A673 (cell line): ENCODE measurements at regions not wholly inside any gene's neighbourhood (a gene's known extent, or its start where the extent isn't known, plus 50 kb on each side); places are given as distances from the start of the nearest gene placed in this dataset.

Experiments used
- BruUV-seq: library from RNA; stranded (reverse); fragments of 400-500 nt; replicated peaks from 2 replicates; lab custom pipeline; 2021; lab: Mats Ljungman, UMichigan
- CTCF ChIA-PET: fragments of 300-600 bp; sonication (Branson Sonifier 250); formaldehyde crosslinking; loops from one replicate; lab custom pipeline; 2022; ENCODE audit warnings: antibody characterized with exemption; lab: Charles Lee
- POLR2A ChIA-PET: fragments of 300-600 bp; sonication (Branson Sonifier 250); formaldehyde crosslinking; loops from one replicate; lab custom pipeline; 2022; ENCODE audit warnings: antibody characterized with exemption; ENCODE audit not compliant: low non-redundant PET; lab: Charles Lee
- DNase-seq: peaks from one replicate; pipeline ENCODE4 v3.0.0-alpha.2; 2015; ENCODE audit warnings: low spot score
- H3K27ac ChIP-seq: fragments of 200-600 bp; sonication (generic); 2 replicates; pipeline ENCODE4 v1.5.1; 2016; ENCODE audit warnings: mixed run types, low read depth, mild to moderate bottlenecking, mixed read lengths, antibody characterized with exemption, low read length; ENCODE audit not compliant: poor library complexity, severe bottlenecking
- H3K27me3 ChIP-seq: fragments of 200-600 bp; sonication (generic); replicated peaks from 2 replicates; pipeline ENCODE4 v1.6.1; 2017; ENCODE audit warnings: mixed run types, low read depth, mild to moderate bottlenecking, mixed read lengths, antibody characterized with exemption, low read length; ENCODE audit not compliant: insufficient read depth, poor library complexity
- H3K36me3 ChIP-seq: fragments of 200-600 bp; sonication (generic); 2 replicates; pipeline ENCODE4 v1.6.1; 2016; ENCODE audit warnings: mixed run types, mild to moderate bottlenecking, mixed read lengths, antibody characterized with exemption, low read length; ENCODE audit not compliant: insufficient read depth, poor library complexity, severe bottlenecking
- H3K4me1 ChIP-seq: fragments of 200-600 bp; sonication (generic); 2 replicates; pipeline ENCODE4 v1.6.1; 2017; ENCODE audit warnings: mixed run types, mild to moderate bottlenecking, mixed read lengths, antibody characterized with exemption, low read length; ENCODE audit not compliant: insufficient read depth, poor library complexity, severe bottlenecking
- H3K4me3 ChIP-seq: fragments of 200-600 bp; sonication (generic); 2 replicates; pipeline ENCODE4 v1.5.1; 2016; ENCODE audit warnings: low read depth, mixed run types, mild to moderate bottlenecking, mixed read lengths, low read length; ENCODE audit not compliant: poor library complexity, severe bottlenecking
- H3K9me3 ChIP-seq: fragments of 200-600 bp; sonication (generic); 2 replicates; pipeline ENCODE4 v1.6.1; 2016; ENCODE audit warnings: mixed run types, low read depth, mild to moderate bottlenecking, mixed read lengths, antibody characterized with exemption, low read length; ENCODE audit not compliant: poor library complexity, severe bottlenecking
- EZH2 ChIP-seq: fragments of 200-600 bp; sonication (generic); IDR thresholded peaks from 2 replicates; pipeline ENCODE4 v1.6.1; 2017; ENCODE audit warnings: borderline replicate concordance, low read depth, mild to moderate bottlenecking, mixed read lengths, antibody characterized with exemption, low read length; ENCODE audit not compliant: poor library complexity, severe bottlenecking
- intact Hi-C: fragments of 100-400 bp; cut with micrococcal nuclease; formaldehyde crosslinking; loops from one replicate; pipeline ENCODE4 v1.10.0; 2022; ENCODE audit not compliant: unreplicated experiment
- TF ChIP-seq, protein P1 (sequence below): fragments of 300-800, 200-600 bp; sonication (generic); conservative IDR thresholded peaks from 2 replicates; pipeline ENCODE4 v1.5.1; 2017; ENCODE audit warnings: low read depth, mild to moderate bottlenecking, antibody characterized with exemption, low read length, moderate library complexity, mixed read lengths

GRCh38 chr12:124636138-124636978 lies 68.9 kb upstream of the NCOR2 start:
- BruUV-seq, result no TSS peak
- DNase-seq, result peak; percentile 64
- Histone ChIP-seq H3K36me3 (no peaks in the 10 kb centered on the region), H3K27me3 (no peaks in the 10 kb centered on the region), H3K4me3 (no peak overlapping the region), H3K9me3 (no peaks in the 10 kb centered on the region), H3K4me1 (peaks cover 13% of the 10 kb centered on the region), H3K27ac (no peak overlapping the region)
- TF ChIP-seq, protein P1, sequence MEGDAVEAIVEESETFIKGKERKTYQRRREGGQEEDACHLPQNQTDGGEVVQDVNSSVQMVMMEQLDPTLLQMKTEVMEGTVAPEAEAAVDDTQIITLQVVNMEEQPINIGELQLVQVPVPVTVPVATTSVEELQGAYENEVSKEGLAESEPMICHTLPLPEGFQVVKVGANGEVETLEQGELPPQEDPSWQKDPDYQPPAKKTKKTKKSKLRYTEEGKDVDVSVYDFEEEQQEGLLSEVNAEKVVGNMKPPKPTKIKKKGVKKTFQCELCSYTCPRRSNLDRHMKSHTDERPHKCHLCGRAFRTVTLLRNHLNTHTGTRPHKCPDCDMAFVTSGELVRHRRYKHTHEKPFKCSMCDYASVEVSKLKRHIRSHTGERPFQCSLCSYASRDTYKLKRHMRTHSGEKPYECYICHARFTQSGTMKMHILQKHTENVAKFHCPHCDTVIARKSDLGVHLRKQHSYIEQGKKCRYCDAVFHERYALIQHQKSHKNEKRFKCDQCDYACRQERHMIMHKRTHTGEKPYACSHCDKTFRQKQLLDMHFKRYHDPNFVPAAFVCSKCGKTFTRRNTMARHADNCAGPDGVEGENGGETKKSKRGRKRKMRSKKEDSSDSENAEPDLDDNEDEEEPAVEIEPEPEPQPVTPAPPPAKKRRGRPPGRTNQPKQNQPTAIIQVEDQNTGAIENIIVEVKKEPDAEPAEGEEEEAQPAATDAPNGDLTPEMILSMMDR, result no peak
- TF ChIP-seq EZH2, result no peak
- ChIA-PET POLR2A (no interaction called here), CTCF (no interaction called here)
- intact Hi-C loops, result no loop called here

DNA sequence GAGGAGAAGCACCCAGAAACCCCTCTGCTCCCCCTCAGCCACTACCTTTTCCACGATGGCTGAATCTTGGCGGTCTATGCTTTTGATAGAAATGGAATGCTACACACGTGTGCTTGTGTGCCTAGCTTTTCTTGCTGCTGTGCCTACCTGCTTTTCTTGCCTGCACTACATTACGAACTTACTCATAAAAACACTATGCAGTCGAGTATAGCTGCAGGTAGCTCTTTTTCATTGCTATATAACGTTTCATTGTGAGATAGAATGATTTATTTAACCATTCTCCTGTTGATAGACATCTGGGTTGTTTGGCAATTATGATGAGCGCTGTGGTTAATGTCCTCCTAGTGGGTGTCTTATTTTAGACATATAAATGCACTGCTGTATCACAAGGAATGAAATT lies 67.9 kb upstream of the NCOR2 start:
- peaks cover 13% of the 10 kb centered on the region for H3K4me1 ChIP-seq
- no peak overlapping the region for H3K27ac ChIP-seq
- intact Hi-C loops, result no loop called here
- H3K27me3 ChIP-seq, result no peaks in the 10 kb centered on the region
- TF ChIP-seq, protein P1, result no peak
- TF ChIP-seq EZH2, result no peak
- H3K9me3 ChIP-seq, result no peaks in the 10 kb centered on the region
- H3K4me3 ChIP-seq, result no peak overlapping the region
- DNase-seq, result no peak
- no peaks in the 10 kb centered on the region for H3K36me3 ChIP-seq
- ChIA-PET POLR2A (no interaction called here), CTCF (no interaction called here)
- no TSS peak for BruUV-seq

GRCh38 chr12:124633365-124634362 lies 66.3 kb upstream of the NCOR2 start:
- H3K27ac ChIP-seq, result no peak overlapping the region
- peaks cover 13% of the 10 kb centered on the region for H3K4me1 ChIP-seq
- TF ChIP-seq EZH2, result no peak
- TF ChIP-seq, protein P1, result no peak
- ChIA-PET CTCF (interaction anchor here (0.6 to 0.7 kb wide), 2 partner anchors 43 to 555 kb away, joined by 6 read pairs; no protein-coding TSS in a partner anchor), POLR2A (no interaction called here)
- peak; percentile 24 for DNase-seq
- intact Hi-C loops, result no loop called here
- no peaks in the 10 kb centered on the region for H3K9me3 ChIP-seq
- no TSS peak for BruUV-seq
- H3K36me3 ChIP-seq, result no peaks in the 10 kb centered on the region
- no peak overlapping the region for H3K4me3 ChIP-seq
- no peaks in the 10 kb centered on the region for H3K27me3 ChIP-seq
